ENCODE measurements at regions not wholly inside any gene's neighbourhood (a gene's known extent, or its start where the extent isn't known, plus 50 kb on each side); places are given as distances from the start of the nearest gene placed in this dataset.

DNA sequence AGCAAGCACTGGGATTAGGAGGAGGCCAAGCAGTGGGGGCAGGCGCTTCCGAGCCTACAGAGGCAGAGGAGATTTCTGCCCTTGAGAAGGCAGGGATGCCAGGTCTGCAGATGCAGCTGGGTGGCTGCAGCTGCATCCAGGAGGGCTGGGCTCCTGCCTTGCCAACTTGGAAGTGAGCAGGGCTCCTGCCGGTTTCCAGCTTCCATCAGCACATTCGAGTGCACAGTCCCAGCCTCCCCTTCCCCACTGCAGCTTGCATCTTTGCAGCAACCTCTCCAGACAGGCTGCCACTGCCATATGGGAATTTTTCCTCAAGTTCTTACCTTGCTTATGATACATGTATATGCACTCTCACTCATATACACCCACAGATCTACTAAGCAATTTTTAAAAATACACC is 1234.3 kb upstream of the B3GALT2 start:
- Histone ChIP-seq H3K4me3 (replicated peaks in 1 of 2; ENCODE audit: low read depth in 1 of 2, low read length in 2 of 2) (no peak overlapping the region), H3K9me2 (ENCODE audit: insufficient read depth) (no peaks in the 10 kb centered on the region), H3K79me2 (ENCODE audit: insufficient read depth, low read length) (no peaks in the 10 kb centered on the region), H3K4me2 (ENCODE audit: low read length) (no peak overlapping the region), H3K27me3 (ENCODE audit: insufficient read depth, low read length) (no peaks in the 10 kb centered on the region), H2AFZ (ENCODE audit: low read depth, low read length, poor library complexity, severe bottlenecking) (no peak overlapping the region), H3K9me3 (ENCODE audit: control insufficient read depth in 1 of 2, insufficient read depth in 1 of 2, low read depth in 1 of 2, low read length in 2 of 2) (peaks cover 5 to 9% of the 10 kb centered on the region in 2 experiments; a peak in 2 of 4 replicates), H4K20me1 (ENCODE audit: insufficient read depth) (no peaks in the 10 kb centered on the region), H3K36me3 (ENCODE audit: control insufficient read depth in 1 of 2, insufficient read depth in 2 of 2, low read length in 2 of 2) (no peaks in the 10 kb centered on the region), H3K9ac (ENCODE audit: low read length) (no peak overlapping the region), H3K4me1 (ENCODE audit: control insufficient read depth in 1 of 2, insufficient read depth in 2 of 2, low read length in 2 of 2) (no peaks in the 10 kb centered on the region), H3K27ac (ENCODE audit: low read depth, low read length) (no peak overlapping the region)
- no peak for TF ChIP-seq FOSL1 (IDR thresholded peaks at IDR 0.05; ENCODE audit: low read depth)
- TF ChIP-seq POLR2AphosphoS5 (IDR thresholded peaks at IDR 0.05; ENCODE audit: low read depth, low read length): no peak
- TF ChIP-seq, protein P1, sequence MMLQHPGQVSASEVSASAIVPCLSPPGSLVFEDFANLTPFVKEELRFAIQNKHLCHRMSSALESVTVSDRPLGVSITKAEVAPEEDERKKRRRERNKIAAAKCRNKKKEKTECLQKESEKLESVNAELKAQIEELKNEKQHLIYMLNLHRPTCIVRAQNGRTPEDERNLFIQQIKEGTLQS (IDR thresholded peaks at IDR 0.05): no peak
- no peak for TF ChIP-seq CEBPB (IDR thresholded peaks at IDR 0.05; ENCODE audit: low read depth)
- no peak for TF ChIP-seq EZH2 (IDR thresholded peaks at IDR 0.05)
- TF ChIP-seq YY1 (IDR thresholded peaks at IDR 0.05; ENCODE audit: extremely low read depth, insufficient replicate concordance, low read depth, low read length): no peak
- TF ChIP-seq, protein P2, sequence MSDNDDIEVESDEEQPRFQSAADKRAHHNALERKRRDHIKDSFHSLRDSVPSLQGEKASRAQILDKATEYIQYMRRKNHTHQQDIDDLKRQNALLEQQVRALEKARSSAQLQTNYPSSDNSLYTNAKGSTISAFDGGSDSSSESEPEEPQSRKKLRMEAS (IDR thresholded peaks at IDR 0.05): no peak
- no peak for TF ChIP-seq TCF7L2 (IDR thresholded peaks at IDR 0.05; ENCODE audit: borderline replicate concordance, extremely low read depth, insufficient read depth, insufficient read length)
- TF ChIP-seq CBX3 (IDR thresholded peaks at IDR 0.05; ENCODE audit: low read depth): no peak
- no peak for TF ChIP-seq EGR1 (IDR thresholded peaks at IDR 0.05; ENCODE audit: low read depth)
- no peak for TF ChIP-seq ELF1 (IDR thresholded peaks at IDR 0.05; ENCODE audit: borderline replicate concordance, low read depth)
- TF ChIP-seq SIN3A (IDR thresholded peaks at IDR 0.05; ENCODE audit: low read depth): no peak
- TF ChIP-seq SP1 (IDR thresholded peaks at IDR 0.05; ENCODE audit: low read depth): no peak
- TF ChIP-seq SRF (IDR thresholded peaks at IDR 0.05; ENCODE audit: low read depth): no peak
- TF ChIP-seq RAD21 (IDR thresholded peaks at IDR 0.05; ENCODE audit: low read depth): no peak
- TF ChIP-seq, protein P3, sequence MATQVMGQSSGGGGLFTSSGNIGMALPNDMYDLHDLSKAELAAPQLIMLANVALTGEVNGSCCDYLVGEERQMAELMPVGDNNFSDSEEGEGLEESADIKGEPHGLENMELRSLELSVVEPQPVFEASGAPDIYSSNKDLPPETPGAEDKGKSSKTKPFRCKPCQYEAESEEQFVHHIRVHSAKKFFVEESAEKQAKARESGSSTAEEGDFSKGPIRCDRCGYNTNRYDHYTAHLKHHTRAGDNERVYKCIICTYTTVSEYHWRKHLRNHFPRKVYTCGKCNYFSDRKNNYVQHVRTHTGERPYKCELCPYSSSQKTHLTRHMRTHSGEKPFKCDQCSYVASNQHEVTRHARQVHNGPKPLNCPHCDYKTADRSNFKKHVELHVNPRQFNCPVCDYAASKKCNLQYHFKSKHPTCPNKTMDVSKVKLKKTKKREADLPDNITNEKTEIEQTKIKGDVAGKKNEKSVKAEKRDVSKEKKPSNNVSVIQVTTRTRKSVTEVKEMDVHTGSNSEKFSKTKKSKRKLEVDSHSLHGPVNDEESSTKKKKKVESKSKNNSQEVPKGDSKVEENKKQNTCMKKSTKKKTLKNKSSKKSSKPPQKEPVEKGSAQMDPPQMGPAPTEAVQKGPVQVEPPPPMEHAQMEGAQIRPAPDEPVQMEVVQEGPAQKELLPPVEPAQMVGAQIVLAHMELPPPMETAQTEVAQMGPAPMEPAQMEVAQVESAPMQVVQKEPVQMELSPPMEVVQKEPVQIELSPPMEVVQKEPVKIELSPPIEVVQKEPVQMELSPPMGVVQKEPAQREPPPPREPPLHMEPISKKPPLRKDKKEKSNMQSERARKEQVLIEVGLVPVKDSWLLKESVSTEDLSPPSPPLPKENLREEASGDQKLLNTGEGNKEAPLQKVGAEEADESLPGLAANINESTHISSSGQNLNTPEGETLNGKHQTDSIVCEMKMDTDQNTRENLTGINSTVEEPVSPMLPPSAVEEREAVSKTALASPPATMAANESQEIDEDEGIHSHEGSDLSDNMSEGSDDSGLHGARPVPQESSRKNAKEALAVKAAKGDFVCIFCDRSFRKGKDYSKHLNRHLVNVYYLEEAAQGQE (IDR thresholded peaks at IDR 0.05; ENCODE audit: low read depth): no peak
- no peak for TF ChIP-seq POLR2A (IDR thresholded peaks at IDR 0.05; ENCODE audit: borderline replicate concordance, extremely low read depth, insufficient read depth, insufficient read length)
- TF ChIP-seq ZFX (IDR thresholded peaks at IDR 0.05): no peak
- TF ChIP-seq, protein P4, sequence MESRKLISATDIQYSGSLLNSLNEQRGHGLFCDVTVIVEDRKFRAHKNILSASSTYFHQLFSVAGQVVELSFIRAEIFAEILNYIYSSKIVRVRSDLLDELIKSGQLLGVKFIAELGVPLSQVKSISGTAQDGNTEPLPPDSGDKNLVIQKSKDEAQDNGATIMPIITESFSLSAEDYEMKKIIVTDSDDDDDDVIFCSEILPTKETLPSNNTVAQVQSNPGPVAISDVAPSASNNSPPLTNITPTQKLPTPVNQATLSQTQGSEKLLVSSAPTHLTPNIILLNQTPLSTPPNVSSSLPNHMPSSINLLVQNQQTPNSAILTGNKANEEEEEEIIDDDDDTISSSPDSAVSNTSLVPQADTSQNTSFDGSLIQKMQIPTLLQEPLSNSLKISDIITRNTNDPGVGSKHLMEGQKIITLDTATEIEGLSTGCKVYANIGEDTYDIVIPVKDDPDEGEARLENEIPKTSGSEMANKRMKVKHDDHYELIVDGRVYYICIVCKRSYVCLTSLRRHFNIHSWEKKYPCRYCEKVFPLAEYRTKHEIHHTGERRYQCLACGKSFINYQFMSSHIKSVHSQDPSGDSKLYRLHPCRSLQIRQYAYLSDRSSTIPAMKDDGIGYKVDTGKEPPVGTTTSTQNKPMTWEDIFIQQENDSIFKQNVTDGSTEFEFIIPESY (IDR thresholded peaks at IDR 0.05; ENCODE audit: extremely low read depth, insufficient replicate concordance, low read length): no peak
- no peak for TF ChIP-seq EZH2phosphoT487 (IDR thresholded peaks at IDR 0.05; ENCODE audit: borderline replicate concordance)
- intact Hi-C loops (cut with micrococcal nuclease): no loop called here
- DNase-seq (ENCODE audit: low read depth, low spot score) (no peak), ATAC-seq (no peak)
- ChIA-PET POLR2A (no interaction called here), CTCF (no interaction called here), RAD21 (ENCODE audit: low non-redundant PET in 1 of 2, low total read pairs in 2 of 2, uncharacterized antibody in 2 of 2, unreplicated experiment in 2 of 2) (no interaction called here)
- BruUV-seq (replicated peaks): no TSS peak

Measured in HCT116 (cell line).